8988T (cell line): ENCODE measurements at regions not wholly inside any gene's neighbourhood (a gene's known extent, or its start where the extent isn't known, plus 50 kb on each side); places are given as distances from the start of the nearest gene placed in this dataset.
"Not testable (repeated sequence)": the region's sequence is repeated elsewhere in the genome, so short reads cannot be mapped to it uniquely, and the experiment has no call there.

Experiments
- DNase-seq: peaks from one replicate; pipeline ENCODE4 v3.0.0; 2011

GRCh38 chr9:95784318-95784717 is 91.2 kb upstream of the ERCC6L2 start:
- no peak for DNase-seq

- no peak for DNase-seq
These were observed 92.0 kb upstream of the ERCC6L2 start for GRCh38 chr9:95783426-95783975.

GRCh38 chr9:95780751-95781150 is 94.7 kb upstream of the ERCC6L2 start:
- DNase-seq: no peak

GRCh38 chr9:95780121-95780520 is 95.4 kb upstream of the ERCC6L2 start:
- DNase-seq: no peak

GRCh38 chr9:95779597-95779996 is 95.9 kb upstream of the ERCC6L2 start:
- not testable (repeated sequence) for DNase-seq

GRCh38 chr9:95778957-95779356 is 96.5 kb upstream of the ERCC6L2 start:
- DNase-seq: no peak

- no peak for DNase-seq
These were observed 98.4 kb upstream of the ERCC6L2 start for GRCh38 chr9:95777136-95777535.

GRCh38 chr9:95776176-95776575 is 99.3 kb upstream of the ERCC6L2 start:
- DNase-seq: no peak

- no peak for DNase-seq
These were observed 100.3 kb upstream of the ERCC6L2 start for GRCh38 chr9:95775191-95775590.

GRCh38 chr9:95773053-95773418 is 102.5 kb upstream of the ERCC6L2 start:
- DNase-seq: no peak

GRCh38 chr9:95772320-95773052 is 103.0 kb upstream of the ERCC6L2 start:
- no peak for DNase-seq

- DNase-seq: no peak
These were observed 103.8 kb upstream of the ERCC6L2 start for GRCh38 chr9:95771556-95772246.

GRCh38 chr9:95770653-95771131 is 104.8 kb upstream of the ERCC6L2 start:
- DNase-seq: no peak

GRCh38 chr9:95769909-95770433 is 105.5 kb upstream of the ERCC6L2 start:
- no peak for DNase-seq

GRCh38 chr9:95769473-95769872 is 106.0 kb upstream of the ERCC6L2 start:
- no peak for DNase-seq

GRCh38 chr9:95766906-95767305 is 108.6 kb upstream of the ERCC6L2 start:
- DNase-seq: no peak

GRCh38 chr9:95764533-95765319 is 110.8 kb upstream of the ERCC6L2 start:
- DNase-seq: no peak

GRCh38 chr9:95763983-95764382 is 111.5 kb upstream of the ERCC6L2 start:
- DNase-seq: no peak

GRCh38 chr9:95763006-95763405 is 112.5 kb upstream of the ERCC6L2 start:
- no peak for DNase-seq

- DNase-seq: no peak
These were observed 113.2 kb upstream of the ERCC6L2 start for GRCh38 chr9:95762322-95762721.

GRCh38 chr9:95760791-95761190 is 114.7 kb upstream of the ERCC6L2 start:
- no peak for DNase-seq

GRCh38 chr9:95757439-95757838 is 118.1 kb upstream of the ERCC6L2 start:
- no peak for DNase-seq

- DNase-seq: no peak
These were observed 118.5 kb upstream of the ERCC6L2 start for GRCh38 chr9:95756986-95757385.
